Left cardiac atrium (tissue), 4 donors: ENCODE measurements at regions not wholly inside any gene's neighbourhood (a gene's known extent, or its start where the extent isn't known, plus 50 kb on each side); places are given as distances from the start of the nearest gene placed in this dataset.

Source experiments
- ATAC-seq, 2 donors: fragments of 200-7000 bp; cut with Tn5 transposase; one replicate each; pipeline ENCODE4 v1.9.1; 2020; ENCODE audit warnings: mild to moderate bottlenecking in 2 of 2, moderate library complexity in 2 of 2
- DNase-seq: peaks from one replicate; pipeline ENCODE4 v3.0.0-alpha.2; 2020
- intact Hi-C, 2 donors: fragments of 100-400 bp; cut with DNase I; formaldehyde crosslinking; loops; one replicate each; pipeline versions ENCODE4 v1.14.1 to v1.15.1; 2022 to 2023
- donor health status: DM: no; HTN: yes; CAD: no.
- donor health status: DM: no; HTN: yes; CAD: no; lungs with severe emphysema.
- donor health status: DM: yes; HTN: yes; CAD: no.
- donor health status: Dilated cardiomyopathy.

GRCh38 chr3:86618706-86619105 lies 372.2 kb downstream of the VGLL3 start:
- no peak for ATAC-seq
- intact Hi-C loops, result no loop called here
- no peak for DNase-seq

GRCh38 chr3:86605166-86605565 lies 385.8 kb downstream of the VGLL3 start:
- intact Hi-C loops, result no loop called here
- no peak for DNase-seq
- no peak for ATAC-seq

- DNase-seq (no peak), ATAC-seq (no peak)
- intact Hi-C loops, result no loop called here
Observed at GRCh38 chr3:86595696-86596095, 395.3 kb downstream of the VGLL3 start.

- intact Hi-C loops, result no loop called here
- ATAC-seq, result no peak
- DNase-seq, result no peak
Observed at GRCh38 chr3:86594838-86595237, 396.1 kb downstream of the VGLL3 start.

- DNase-seq (no peak), ATAC-seq (no peak)
- intact Hi-C loops, result no loop called here
Observed at GRCh38 chr3:86578071-86578470, 412.9 kb downstream of the VGLL3 start.

- ATAC-seq, result no peak
- intact Hi-C loops, result no loop called here
- no peak for DNase-seq
Observed at GRCh38 chr3:86563400-86563970, 427.5 kb downstream of the VGLL3 start.

- intact Hi-C loops, result no loop called here
- ATAC-seq (no peak), DNase-seq (no peak)
Observed at GRCh38 chr3:86562090-86562489, 428.9 kb downstream of the VGLL3 start.

GRCh38 chr3:86561215-86561614 lies 429.7 kb downstream of the VGLL3 start:
- intact Hi-C loops, result no loop called here
- no peak for ATAC-seq
- no peak for DNase-seq

GRCh38 chr3:86554383-86554782 lies 436.6 kb downstream of the VGLL3 start:
- no peak for DNase-seq
- intact Hi-C loops, result no loop called here
- ATAC-seq, result no peak

- DNase-seq, result no peak
- intact Hi-C loops, result no loop called here
- no peak for ATAC-seq
Observed at GRCh38 chr3:86547692-86548091, 443.3 kb downstream of the VGLL3 start.

GRCh38 chr3:86537171-86537570 lies 453.8 kb downstream of the VGLL3 start:
- intact Hi-C loops, result no loop called here
- ATAC-seq (no peak), DNase-seq (no peak)

- ATAC-seq (no peak), DNase-seq (no peak)
- intact Hi-C loops, result no loop called here
Observed at GRCh38 chr3:86519819-86520218, 471.1 kb downstream of the VGLL3 start.

- intact Hi-C loops, result no loop called here
- ATAC-seq (no peak), DNase-seq (no peak)
Observed at GRCh38 chr3:86481636-86482035, 509.3 kb downstream of the VGLL3 start.

GRCh38 chr3:86481031-86481430 lies 509.9 kb downstream of the VGLL3 start:
- ATAC-seq (no peak), DNase-seq (no peak)
- intact Hi-C loops, result no loop called here

GRCh38 chr3:86464180-86464579 lies 526.8 kb downstream of the VGLL3 start:
- DNase-seq (no peak), ATAC-seq (no peak)
- intact Hi-C loops, result no loop called here

- intact Hi-C loops, result no loop called here
- ATAC-seq (no peak), DNase-seq (no peak)
Observed at GRCh38 chr3:86451749-86452148, 539.2 kb downstream of the VGLL3 start.

- ATAC-seq (no peak), DNase-seq (no peak)
- intact Hi-C loops, result no loop called here
Observed at GRCh38 chr3:86438544-86438943, 552.4 kb downstream of the VGLL3 start.

- no peak for DNase-seq
- no peak for ATAC-seq
- intact Hi-C loops, result no loop called here
Observed at GRCh38 chr3:86427343-86427742, 563.6 kb downstream of the VGLL3 start.

GRCh38 chr3:86420990-86421739 lies 569.8 kb downstream of the VGLL3 start:
- intact Hi-C loops, result no loop called here
- ATAC-seq (no peak), DNase-seq (no peak)

- intact Hi-C loops, result no loop called here
- ATAC-seq (no peak), DNase-seq (no peak)
Observed at GRCh38 chr3:86418861-86419260, 572.1 kb downstream of the VGLL3 start.

- intact Hi-C loops, result no loop called here
- ATAC-seq (no peak), DNase-seq (no peak)
Observed at GRCh38 chr3:86416334-86416733, 574.6 kb downstream of the VGLL3 start.
